ENCODE measurements at regions not wholly inside any gene's neighbourhood (a gene's known extent, or its start where the extent isn't known, plus 50 kb on each side); places are given as distances from the start of the nearest gene placed in this dataset.

DNA sequence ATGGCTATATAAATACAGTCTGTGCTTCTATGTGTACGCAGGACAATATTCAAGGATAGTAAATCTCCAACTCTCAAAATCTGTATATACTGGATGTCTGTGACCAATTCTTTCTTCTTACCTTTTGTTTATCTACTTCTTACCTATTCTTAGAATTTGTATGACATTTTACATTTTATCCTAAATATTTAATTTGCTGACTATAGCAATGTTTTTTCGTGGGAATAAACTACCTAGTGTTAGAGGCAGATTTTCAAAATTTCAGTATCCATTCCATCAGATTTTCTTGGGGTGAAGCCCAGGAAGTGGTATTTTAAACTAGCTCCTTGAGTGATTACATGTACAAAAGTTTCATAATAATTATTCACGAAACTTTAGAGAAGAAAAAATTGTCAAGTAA lies 334.5 kb upstream of the BCHE start:
- TF ChIP-seq CTCF (conservative IDR thresholded peaks at IDR 0.05 in 1 of 2, IDR thresholded peaks at IDR 0.05 in 1 of 2; ENCODE audit: low read depth in 1 of 2, low read length in 2 of 2) (no peak), EZH2 (IDR thresholded peaks at IDR 0.05; ENCODE audit: low read length, missing control alignments) (no peak)
